GM12878 (cell line): ENCODE measurements at regions not wholly inside any gene's neighbourhood (a gene's known extent, or its start where the extent isn't known, plus 50 kb on each side); places are given as distances from the start of the nearest gene placed in this dataset.

Source experiments
- CEBPB ChIP-seq, 2 experiments: fragments of 150-350 bp in 1 of 2; IDR thresholded peaks; 2 replicates each; pipeline ENCODE4 v1.6.1; 2012 to 2014; ENCODE audit warnings: low read depth in 2 of 2, low read length in 2 of 2, borderline replicate concordance in 1 of 2, inconsistent platforms in 1 of 2
- E2F8 ChIP-seq: fragments of 450-650 bp; IDR thresholded peaks from 2 replicates; pipeline ENCODE4 v1.6.1; 2018; ENCODE audit warnings: mild to moderate bottlenecking, low read depth, moderate library complexity; ENCODE audit not compliant: partially characterized antibody
- ETV6 ChIP-seq, 2 experiments: fragments of 450-650 bp in 1 of 2; IDR thresholded peaks in 1 of 2; conservative IDR thresholded peaks in 1 of 2; 2 replicates each; pipeline ENCODE4 v1.6.1; 2014; ENCODE audit warnings: antibody characterized with exemption in 1 of 2, borderline replicate concordance in 1 of 2, low read depth in 1 of 2, mild to moderate bottlenecking in 1 of 2, moderate library complexity in 1 of 2
- MTA3 ChIP-seq: IDR thresholded peaks from 2 replicates; pipeline ENCODE4 v1.6.1; 2012; ENCODE audit warnings: low read length, inconsistent platforms, borderline replicate concordance
- MYC ChIP-seq: IDR thresholded peaks from 2 replicates; pipeline ENCODE4 v1.6.1; 2011; ENCODE audit warnings: mild to moderate bottlenecking, low read length, moderate library complexity, inconsistent platforms; ENCODE audit not compliant: insufficient read depth, insufficient replicate concordance, insufficient read length, severe bottlenecking
- POLR2AphosphoS5 ChIP-seq: IDR thresholded peaks from 2 replicates; pipeline ENCODE4 v1.6.1; 2011; ENCODE audit warnings: mild to moderate bottlenecking, low read length, inconsistent platforms
- PRDM15 ChIP-seq: fragments of 450-650 bp; formaldehyde crosslinking; IDR thresholded peaks from 2 replicates; pipeline ENCODE4 v1.4.0; 2020; ENCODE audit warnings: mild to moderate bottlenecking, moderate library complexity
- STAT1 ChIP-seq: fragments of 450-650 bp; conservative IDR thresholded peaks from 2 replicates; pipeline ENCODE4 v1.6.1; 2014; ENCODE audit warnings: antibody characterized with exemption, mild to moderate bottlenecking
- ZBTB4 ChIP-seq: fragments of 450-650 bp; formaldehyde crosslinking; IDR thresholded peaks from 2 replicates; pipeline ENCODE4 v1.4.0; 2022; ENCODE audit warnings: mild to moderate bottlenecking, moderate library complexity
- TF ChIP-seq, protein P1 (sequence below): fragments of 450-650 bp; IDR thresholded peaks from 2 replicates; pipeline ENCODE4 v1.6.1; 2017; ENCODE audit warnings: antibody characterized with exemption, mild to moderate bottlenecking, moderate library complexity
- TF ChIP-seq, protein P2 (sequence below), 3 experiments: IDR thresholded peaks in 2 of 3; conservative IDR thresholded peaks in 1 of 3; 2 replicates each; pipeline ENCODE4 v1.5.1; 2011; ENCODE audit warnings: low read depth in 3 of 3, low read length in 3 of 3, mild to moderate bottlenecking in 3 of 3, control low read depth in 2 of 3, moderate library complexity in 2 of 3, inconsistent platforms in 1 of 3, mixed read lengths in 1 of 3; ENCODE audit not compliant: control insufficient read depth in 2 of 3, insufficient read depth in 1 of 3; ENCODE audit errors: extremely low read depth in 1 of 3

DNA sequence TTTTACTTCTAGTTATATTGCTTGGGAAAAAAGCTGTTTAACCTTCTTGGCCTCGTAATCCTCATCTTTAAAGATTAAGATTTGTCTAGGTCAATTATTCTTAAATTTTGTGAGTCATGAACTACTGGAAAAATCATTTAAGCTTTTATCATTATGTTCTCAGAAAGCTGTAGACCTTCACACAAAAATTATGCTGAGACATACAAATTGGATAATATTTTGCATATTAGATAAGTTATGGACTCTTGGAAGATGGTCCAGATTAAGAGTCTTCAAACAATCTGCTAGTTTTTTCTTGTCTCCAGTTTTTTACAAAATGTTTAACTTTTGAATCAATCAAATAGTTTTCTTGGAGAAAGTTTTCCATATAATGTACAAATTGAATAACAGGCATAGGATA, 108.1 kb upstream of the NEIL3 start (continued):
- no peak for TF ChIP-seq PRDM15 (CRISPR knock-in tag)
- no peak for TF ChIP-seq MYC
- no peak for TF ChIP-seq MTA3
- TF ChIP-seq POLR2AphosphoS5 = no peak
- no peak for TF ChIP-seq E2F8
- no peak for TF ChIP-seq ZBTB4 (CRISPR knock-in tag)
- TF ChIP-seq, protein P1, sequence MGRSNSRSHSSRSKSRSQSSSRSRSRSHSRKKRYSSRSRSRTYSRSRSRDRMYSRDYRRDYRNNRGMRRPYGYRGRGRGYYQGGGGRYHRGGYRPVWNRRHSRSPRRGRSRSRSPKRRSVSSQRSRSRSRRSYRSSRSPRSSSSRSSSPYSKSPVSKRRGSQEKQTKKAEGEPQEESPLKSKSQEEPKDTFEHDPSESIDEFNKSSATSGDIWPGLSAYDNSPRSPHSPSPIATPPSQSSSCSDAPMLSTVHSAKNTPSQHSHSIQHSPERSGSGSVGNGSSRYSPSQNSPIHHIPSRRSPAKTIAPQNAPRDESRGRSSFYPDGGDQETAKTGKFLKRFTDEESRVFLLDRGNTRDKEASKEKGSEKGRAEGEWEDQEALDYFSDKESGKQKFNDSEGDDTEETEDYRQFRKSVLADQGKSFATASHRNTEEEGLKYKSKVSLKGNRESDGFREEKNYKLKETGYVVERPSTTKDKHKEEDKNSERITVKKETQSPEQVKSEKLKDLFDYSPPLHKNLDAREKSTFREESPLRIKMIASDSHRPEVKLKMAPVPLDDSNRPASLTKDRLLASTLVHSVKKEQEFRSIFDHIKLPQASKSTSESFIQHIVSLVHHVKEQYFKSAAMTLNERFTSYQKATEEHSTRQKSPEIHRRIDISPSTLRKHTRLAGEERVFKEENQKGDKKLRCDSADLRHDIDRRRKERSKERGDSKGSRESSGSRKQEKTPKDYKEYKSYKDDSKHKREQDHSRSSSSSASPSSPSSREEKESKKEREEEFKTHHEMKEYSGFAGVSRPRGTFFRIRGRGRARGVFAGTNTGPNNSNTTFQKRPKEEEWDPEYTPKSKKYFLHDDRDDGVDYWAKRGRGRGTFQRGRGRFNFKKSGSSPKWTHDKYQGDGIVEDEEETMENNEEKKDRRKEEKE = no peak
- TF ChIP-seq, protein P2, sequence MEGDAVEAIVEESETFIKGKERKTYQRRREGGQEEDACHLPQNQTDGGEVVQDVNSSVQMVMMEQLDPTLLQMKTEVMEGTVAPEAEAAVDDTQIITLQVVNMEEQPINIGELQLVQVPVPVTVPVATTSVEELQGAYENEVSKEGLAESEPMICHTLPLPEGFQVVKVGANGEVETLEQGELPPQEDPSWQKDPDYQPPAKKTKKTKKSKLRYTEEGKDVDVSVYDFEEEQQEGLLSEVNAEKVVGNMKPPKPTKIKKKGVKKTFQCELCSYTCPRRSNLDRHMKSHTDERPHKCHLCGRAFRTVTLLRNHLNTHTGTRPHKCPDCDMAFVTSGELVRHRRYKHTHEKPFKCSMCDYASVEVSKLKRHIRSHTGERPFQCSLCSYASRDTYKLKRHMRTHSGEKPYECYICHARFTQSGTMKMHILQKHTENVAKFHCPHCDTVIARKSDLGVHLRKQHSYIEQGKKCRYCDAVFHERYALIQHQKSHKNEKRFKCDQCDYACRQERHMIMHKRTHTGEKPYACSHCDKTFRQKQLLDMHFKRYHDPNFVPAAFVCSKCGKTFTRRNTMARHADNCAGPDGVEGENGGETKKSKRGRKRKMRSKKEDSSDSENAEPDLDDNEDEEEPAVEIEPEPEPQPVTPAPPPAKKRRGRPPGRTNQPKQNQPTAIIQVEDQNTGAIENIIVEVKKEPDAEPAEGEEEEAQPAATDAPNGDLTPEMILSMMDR (IDR thresholded peaks at IDR 0.05 in 2 of 3, conservative IDR thresholded peaks at IDR 0.05 in 1 of 3; ENCODE audit: control insufficient read depth in 2 of 3, extremely low read depth in 1 of 3, insufficient read depth in 1 of 3, low read depth in 3 of 3, low read length in 3 of 3) = no peak
- no peak for TF ChIP-seq STAT1
- no peak for TF ChIP-seq ETV6 (conservative IDR thresholded peaks at IDR 0.05 in 1 of 2, IDR thresholded peaks at IDR 0.05 in 1 of 2; ENCODE audit: borderline replicate concordance in 1 of 2, low read depth in 1 of 2)
- no peak for TF ChIP-seq CEBPB (IDR thresholded peaks at IDR 0.05; ENCODE audit: borderline replicate concordance in 1 of 2, low read depth in 2 of 2, low read length in 2 of 2)
- TF ChIP-seq, all 136 proteins: peak for 0
